Activated CD4-positive, alpha-beta T cell treated with anti-CD3 and anti-CD28 coated beads, Interleukin-2, amount 10 ng/mL, durations not matched to agents 24 days and 14 days (primary cell): ENCODE measurements at regions not wholly inside any gene's neighbourhood (a gene's known extent, or its start where the extent isn't known, plus 50 kb on each side); places are given as distances from the start of the nearest gene placed in this dataset.

Source experiments
- DNase-seq: peaks from one replicate; pipeline ENCODE4 v3.0.0; 2022
- H3K27ac Mint-ChIP-seq: one replicate; pipeline ENCODE4 v1.8.0; 2022; ENCODE audit warnings: mild to moderate bottlenecking, mixed read lengths
- H3K27me3 Mint-ChIP-seq: one replicate; pipeline ENCODE4 v1.8.0; 2022; ENCODE audit warnings: mixed read lengths
- H3K36me3 Mint-ChIP-seq: one replicate; pipeline ENCODE4 v1.8.0; 2022; ENCODE audit warnings: low read depth, mild to moderate bottlenecking, mixed read lengths
- H3K4me1 Mint-ChIP-seq: one replicate; pipeline ENCODE4 v1.8.0; 2021; ENCODE audit warnings: mixed read lengths
- H3K4me3 Mint-ChIP-seq: one replicate; pipeline ENCODE4 v1.8.0; 2022; ENCODE audit warnings: mild to moderate bottlenecking, moderate library complexity, mixed read lengths
- H3K9me3 Mint-ChIP-seq: one replicate; pipeline ENCODE4 v1.8.0; 2021; ENCODE audit warnings: mixed read lengths
- intact Hi-C: fragments of 100-400 bp; cut with micrococcal nuclease; formaldehyde crosslinking; loops from one replicate; pipeline ENCODE4 v1.15.1; 2023

DNA sequence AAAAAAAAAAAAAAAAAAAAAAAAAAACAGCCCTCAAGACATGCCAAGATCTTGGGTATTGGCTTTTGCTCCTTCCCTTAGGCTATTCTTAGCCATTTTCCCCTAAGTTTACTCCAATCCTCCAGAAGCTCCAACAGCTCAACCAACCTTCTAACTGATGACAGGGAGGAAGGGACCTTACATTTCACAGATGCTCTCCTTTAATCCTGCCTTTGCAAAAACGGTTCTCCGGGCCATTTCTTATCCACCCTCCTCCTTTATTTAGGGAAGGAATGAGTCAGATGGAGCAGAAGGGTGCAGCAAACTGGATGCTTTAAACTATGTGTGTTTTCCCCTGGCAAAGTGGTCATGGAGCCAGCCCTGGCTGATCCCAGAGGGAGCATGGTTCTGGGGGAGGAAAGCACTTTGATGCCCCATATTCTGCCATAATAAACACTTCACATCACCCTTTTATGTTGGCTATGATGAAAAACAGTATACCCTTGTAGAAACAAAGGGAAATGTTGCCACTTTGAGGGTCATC lies 369.4 kb upstream of the DMAC1 start:
- Mint-ChIP-seq H3K4me1 (no peaks in the 10 kb centered on the region), H3K27me3 (peaks cover 8% of the 10 kb centered on the region), H3K9me3 (no peaks in the 10 kb centered on the region), H3K27ac (no peak overlapping the region), H3K36me3 (no peaks in the 10 kb centered on the region), H3K4me3 (no peak overlapping the region)
- intact Hi-C loops = no loop called here
- DNase-seq = no peak

GRCh38 chr9:8160787-8161186 lies 361.2 kb upstream of the DMAC1 start:
- H3K4me3 Mint-ChIP-seq = no peak overlapping the region
- H3K36me3 Mint-ChIP-seq = no peaks in the 10 kb centered on the region
- peaks cover 4% of the 10 kb centered on the region for H3K9me3 Mint-ChIP-seq
- no peaks in the 10 kb centered on the region for H3K27me3 Mint-ChIP-seq
- intact Hi-C loops = no loop called here
- H3K4me1 Mint-ChIP-seq = no peaks in the 10 kb centered on the region
- no peak for DNase-seq
- no peak overlapping the region for H3K27ac Mint-ChIP-seq

GRCh38 chr9:8158574-8158973 lies 359.0 kb upstream of the DMAC1 start:
- Mint-ChIP-seq H3K4me3 (no peak overlapping the region), H3K36me3 (no peaks in the 10 kb centered on the region), H3K9me3 (peaks cover 4% of the 10 kb centered on the region), H3K27ac (no peak overlapping the region), H3K4me1 (no peaks in the 10 kb centered on the region), H3K27me3 (no peaks in the 10 kb centered on the region)
- DNase-seq = no peak
- intact Hi-C loops = no loop called here

GRCh38 chr9:8157683-8158324 lies 358.2 kb upstream of the DMAC1 start:
- no peaks in the 10 kb centered on the region for H3K36me3 Mint-ChIP-seq
- H3K4me3 Mint-ChIP-seq = no peak overlapping the region
- intact Hi-C loops = no loop called here
- H3K27ac Mint-ChIP-seq = no peak overlapping the region
- peaks cover 7% of the 10 kb centered on the region for H3K9me3 Mint-ChIP-seq
- no peaks in the 10 kb centered on the region for H3K4me1 Mint-ChIP-seq
- H3K27me3 Mint-ChIP-seq = no peaks in the 10 kb centered on the region
- DNase-seq = no peak

- no peaks in the 10 kb centered on the region for H3K36me3 Mint-ChIP-seq
- DNase-seq = no peak
- H3K27ac Mint-ChIP-seq = no peak overlapping the region
- H3K4me3 Mint-ChIP-seq = no peak overlapping the region
- H3K27me3 Mint-ChIP-seq = no peaks in the 10 kb centered on the region
- H3K4me1 Mint-ChIP-seq = no peaks in the 10 kb centered on the region
- H3K9me3 Mint-ChIP-seq = peaks cover 7% of the 10 kb centered on the region
- intact Hi-C loops = no loop called here
Measured at GRCh38 chr9:8156346-8156745, 356.8 kb upstream of the DMAC1 start.

- no peak for DNase-seq
- no peaks in the 10 kb centered on the region for H3K4me1 Mint-ChIP-seq
- H3K36me3 Mint-ChIP-seq = no peaks in the 10 kb centered on the region
- intact Hi-C loops = no loop called here
- H3K27me3 Mint-ChIP-seq = no peaks in the 10 kb centered on the region
- no peak overlapping the region for H3K27ac Mint-ChIP-seq
- no peak overlapping the region for H3K4me3 Mint-ChIP-seq
- peaks cover 12% of the 10 kb centered on the region for H3K9me3 Mint-ChIP-seq
Measured at GRCh38 chr9:8155706-8156105, 356.1 kb upstream of the DMAC1 start.

DNA sequence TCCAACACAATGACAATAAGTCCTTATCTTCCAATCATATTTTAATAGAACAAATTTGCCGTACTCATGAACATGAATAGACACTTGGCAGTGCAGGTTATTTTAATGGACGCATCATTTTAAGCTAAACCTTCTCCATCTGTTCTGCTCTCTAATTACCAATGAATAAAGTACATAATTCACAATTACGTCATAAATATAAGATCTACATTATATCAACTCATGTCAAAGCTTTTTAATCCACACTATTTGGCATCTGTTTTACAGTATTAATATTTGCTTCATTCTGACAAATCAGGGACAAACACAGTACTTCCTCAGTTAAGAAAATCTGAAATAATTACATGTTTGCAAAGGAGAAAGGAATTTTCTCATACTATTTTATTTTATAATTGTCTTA lies 344.1 kb upstream of the DMAC1 start:
- DNase-seq = no peak
- Mint-ChIP-seq H3K27ac (no peak overlapping the region), H3K27me3 (no peaks in the 10 kb centered on the region), H3K9me3 (no peaks in the 10 kb centered on the region), H3K4me1 (no peaks in the 10 kb centered on the region), H3K4me3 (no peak overlapping the region), H3K36me3 (no peaks in the 10 kb centered on the region)
- intact Hi-C loops = no loop called here

DNA sequence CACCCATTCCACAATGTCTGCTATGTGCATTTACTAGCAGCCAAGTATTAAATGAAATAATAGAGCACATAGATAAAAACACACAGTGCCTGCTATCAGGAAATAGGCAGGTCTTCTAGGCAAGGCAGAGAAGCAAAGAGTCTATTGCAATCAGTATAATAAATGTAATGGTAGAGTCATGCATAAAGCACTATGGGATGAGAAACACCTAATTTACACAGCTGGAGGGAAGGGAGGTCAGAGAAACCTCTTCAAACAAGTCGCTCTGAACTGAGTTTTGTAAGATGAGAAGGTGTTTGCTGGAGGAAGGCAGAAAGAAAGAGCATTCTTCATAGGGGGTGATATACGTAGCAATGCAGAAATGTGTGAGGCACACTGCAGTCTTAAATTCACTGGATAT lies 341.0 kb upstream of the DMAC1 start:
- H3K27me3 Mint-ChIP-seq = no peaks in the 10 kb centered on the region
- DNase-seq = no peak
- no peaks in the 10 kb centered on the region for H3K4me1 Mint-ChIP-seq
- intact Hi-C loops = no loop called here
- H3K4me3 Mint-ChIP-seq = no peak overlapping the region
- H3K9me3 Mint-ChIP-seq = no peaks in the 10 kb centered on the region
- H3K36me3 Mint-ChIP-seq = no peaks in the 10 kb centered on the region
- no peak overlapping the region for H3K27ac Mint-ChIP-seq

GRCh38 chr9:8139756-8140155 lies 340.2 kb upstream of the DMAC1 start:
- Mint-ChIP-seq H3K9me3 (no peaks in the 10 kb centered on the region), H3K4me1 (no peaks in the 10 kb centered on the region), H3K36me3 (no peaks in the 10 kb centered on the region), H3K27me3 (no peaks in the 10 kb centered on the region), H3K27ac (no peak overlapping the region), H3K4me3 (no peak overlapping the region)
- intact Hi-C loops = no loop called here
- DNase-seq = no peak

- Mint-ChIP-seq H3K9me3 (no peaks in the 10 kb centered on the region), H3K4me3 (no peak overlapping the region), H3K27ac (no peak overlapping the region), H3K36me3 (no peaks in the 10 kb centered on the region), H3K4me1 (no peaks in the 10 kb centered on the region), H3K27me3 (no peaks in the 10 kb centered on the region)
- DNase-seq = no peak
- intact Hi-C loops = no loop called here
Measured at GRCh38 chr9:8136477-8136876, 336.9 kb upstream of the DMAC1 start.

DNA sequence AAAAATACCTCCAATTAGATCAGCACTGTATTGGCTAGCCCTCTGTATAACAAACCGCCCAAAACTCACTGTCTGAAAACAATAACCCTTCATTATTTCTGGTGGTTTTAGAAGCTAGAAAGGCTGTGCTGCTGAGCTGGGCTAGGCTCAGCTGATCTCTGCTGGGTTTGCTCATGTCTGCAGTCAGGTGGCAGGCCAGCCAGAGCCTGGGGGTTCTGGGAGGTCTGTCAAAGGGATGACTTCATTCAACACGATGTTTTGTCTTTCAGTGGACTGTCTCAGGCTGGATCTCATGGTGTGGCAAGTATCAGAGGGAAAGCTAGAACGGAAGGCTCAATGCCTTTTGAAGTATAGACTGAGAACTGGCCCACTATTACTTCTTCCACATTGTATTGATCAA lies 335.1 kb upstream of the DMAC1 start:
- no peak overlapping the region for H3K4me3 Mint-ChIP-seq
- H3K27ac Mint-ChIP-seq = no peak overlapping the region
- no peaks in the 10 kb centered on the region for H3K27me3 Mint-ChIP-seq
- no peaks in the 10 kb centered on the region for H3K4me1 Mint-ChIP-seq
- DNase-seq = no peak
- no peaks in the 10 kb centered on the region for H3K36me3 Mint-ChIP-seq
- no peaks in the 10 kb centered on the region for H3K9me3 Mint-ChIP-seq
- intact Hi-C loops = no loop called here

- no peaks in the 10 kb centered on the region for H3K27me3 Mint-ChIP-seq
- no peak overlapping the region for H3K4me3 Mint-ChIP-seq
- H3K36me3 Mint-ChIP-seq = no peaks in the 10 kb centered on the region
- H3K9me3 Mint-ChIP-seq = no peaks in the 10 kb centered on the region
- intact Hi-C loops = no loop called here
- DNase-seq = no peak
- no peak overlapping the region for H3K27ac Mint-ChIP-seq
- H3K4me1 Mint-ChIP-seq = no peaks in the 10 kb centered on the region
Measured at GRCh38 chr9:8133606-8134005, 334.0 kb upstream of the DMAC1 start.

DNA sequence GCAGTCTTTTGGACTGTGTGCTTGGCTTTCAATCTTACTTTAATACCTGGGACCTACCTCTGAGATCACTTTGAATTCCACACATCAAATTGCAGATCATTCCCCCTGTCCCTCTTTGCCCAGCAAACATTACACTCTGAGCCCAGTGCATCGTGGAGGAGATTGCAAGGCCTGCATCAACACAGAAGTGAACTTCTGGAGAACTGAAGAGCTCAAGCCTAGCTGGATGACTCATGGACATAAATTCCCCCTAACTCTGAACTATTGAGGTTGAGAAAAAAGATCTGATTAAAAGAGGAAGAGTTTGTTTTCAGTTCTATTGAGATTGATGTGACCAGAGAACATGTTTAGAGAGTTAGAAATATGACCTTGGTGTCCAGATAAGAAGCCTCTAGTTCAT lies 316.0 kb upstream of the DMAC1 start:
- no peak for DNase-seq
- Mint-ChIP-seq H3K27ac (peak overlapping the region; percentile 58), H3K27me3 (peaks cover 3% of the 10 kb centered on the region), H3K4me3 (no peak overlapping the region), H3K36me3 (no peaks in the 10 kb centered on the region), H3K4me1 (peaks cover 9% of the 10 kb centered on the region), H3K9me3 (peaks cover 22% of the 10 kb centered on the region)
- intact Hi-C loops = loop anchor here (10.0 kb wide), 2 partner anchors 59 to 141 kb away; no protein-coding TSS in a partner anchor

DNA sequence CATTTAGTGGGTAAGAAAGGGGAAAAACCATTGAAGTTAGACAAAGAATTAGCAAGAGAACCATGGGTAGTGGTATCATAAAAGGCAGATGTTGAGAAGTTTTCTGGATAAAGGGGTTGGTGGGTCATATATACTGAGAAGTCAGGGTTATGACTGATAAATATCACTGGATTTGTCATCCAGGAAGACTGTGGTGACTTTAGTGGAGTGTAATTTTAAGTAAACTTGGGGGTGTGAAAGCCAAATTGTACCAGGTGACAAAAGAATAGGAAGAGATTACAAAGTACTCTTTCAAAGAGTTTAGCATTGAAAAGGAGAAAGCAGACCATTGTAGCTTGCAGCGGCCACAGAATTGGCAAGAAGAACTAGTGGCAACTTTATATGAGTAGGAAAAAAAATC lies 315.2 kb upstream of the DMAC1 start:
- Mint-ChIP-seq H3K27ac (no peak overlapping the region), H3K4me1 (peaks cover 9% of the 10 kb centered on the region), H3K36me3 (no peaks in the 10 kb centered on the region), H3K4me3 (no peak overlapping the region), H3K27me3 (no peaks in the 10 kb centered on the region), H3K9me3 (peaks cover 22% of the 10 kb centered on the region)
- no peak for DNase-seq
- intact Hi-C loops = loop anchor here (10.0 kb wide), 2 partner anchors 60 to 140 kb away; no protein-coding TSS in a partner anchor

GRCh38 chr9:8106362-8106761 lies 306.8 kb upstream of the DMAC1 start:
- no peak for DNase-seq
- no peaks in the 10 kb centered on the region for H3K27me3 Mint-ChIP-seq
- no peaks in the 10 kb centered on the region for H3K4me1 Mint-ChIP-seq
- no peak overlapping the region for H3K4me3 Mint-ChIP-seq
- H3K9me3 Mint-ChIP-seq = peaks cover 7% of the 10 kb centered on the region
- H3K27ac Mint-ChIP-seq = no peak overlapping the region
- intact Hi-C loops = no loop called here
- H3K36me3 Mint-ChIP-seq = no peaks in the 10 kb centered on the region
